ENCODE measurements at regions not wholly inside any gene's neighbourhood (a gene's known extent, or its start where the extent isn't known, plus 50 kb on each side); places are given as distances from the start of the nearest gene placed in this dataset.

DNA sequence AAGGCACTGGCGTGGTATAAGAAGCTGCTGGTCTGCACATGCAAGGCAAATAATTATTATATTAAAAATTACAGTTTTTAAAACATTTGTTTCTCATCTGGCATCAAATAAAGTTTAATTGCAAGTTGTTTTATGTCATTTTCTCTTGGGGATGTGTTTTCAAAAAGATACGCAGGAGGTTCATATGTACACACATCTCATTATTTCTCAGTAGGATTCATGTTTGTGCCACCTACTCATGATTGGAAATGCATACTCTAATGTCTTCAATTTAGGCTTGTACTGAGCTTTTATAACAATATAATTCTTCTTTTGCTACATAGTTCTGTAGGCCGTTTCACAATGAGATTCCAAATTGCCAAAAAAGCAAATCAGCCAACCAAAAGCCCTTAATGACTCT is 244.2 kb upstream of the MEF2C start (continued):
- TF ChIP-seq, protein P1, sequence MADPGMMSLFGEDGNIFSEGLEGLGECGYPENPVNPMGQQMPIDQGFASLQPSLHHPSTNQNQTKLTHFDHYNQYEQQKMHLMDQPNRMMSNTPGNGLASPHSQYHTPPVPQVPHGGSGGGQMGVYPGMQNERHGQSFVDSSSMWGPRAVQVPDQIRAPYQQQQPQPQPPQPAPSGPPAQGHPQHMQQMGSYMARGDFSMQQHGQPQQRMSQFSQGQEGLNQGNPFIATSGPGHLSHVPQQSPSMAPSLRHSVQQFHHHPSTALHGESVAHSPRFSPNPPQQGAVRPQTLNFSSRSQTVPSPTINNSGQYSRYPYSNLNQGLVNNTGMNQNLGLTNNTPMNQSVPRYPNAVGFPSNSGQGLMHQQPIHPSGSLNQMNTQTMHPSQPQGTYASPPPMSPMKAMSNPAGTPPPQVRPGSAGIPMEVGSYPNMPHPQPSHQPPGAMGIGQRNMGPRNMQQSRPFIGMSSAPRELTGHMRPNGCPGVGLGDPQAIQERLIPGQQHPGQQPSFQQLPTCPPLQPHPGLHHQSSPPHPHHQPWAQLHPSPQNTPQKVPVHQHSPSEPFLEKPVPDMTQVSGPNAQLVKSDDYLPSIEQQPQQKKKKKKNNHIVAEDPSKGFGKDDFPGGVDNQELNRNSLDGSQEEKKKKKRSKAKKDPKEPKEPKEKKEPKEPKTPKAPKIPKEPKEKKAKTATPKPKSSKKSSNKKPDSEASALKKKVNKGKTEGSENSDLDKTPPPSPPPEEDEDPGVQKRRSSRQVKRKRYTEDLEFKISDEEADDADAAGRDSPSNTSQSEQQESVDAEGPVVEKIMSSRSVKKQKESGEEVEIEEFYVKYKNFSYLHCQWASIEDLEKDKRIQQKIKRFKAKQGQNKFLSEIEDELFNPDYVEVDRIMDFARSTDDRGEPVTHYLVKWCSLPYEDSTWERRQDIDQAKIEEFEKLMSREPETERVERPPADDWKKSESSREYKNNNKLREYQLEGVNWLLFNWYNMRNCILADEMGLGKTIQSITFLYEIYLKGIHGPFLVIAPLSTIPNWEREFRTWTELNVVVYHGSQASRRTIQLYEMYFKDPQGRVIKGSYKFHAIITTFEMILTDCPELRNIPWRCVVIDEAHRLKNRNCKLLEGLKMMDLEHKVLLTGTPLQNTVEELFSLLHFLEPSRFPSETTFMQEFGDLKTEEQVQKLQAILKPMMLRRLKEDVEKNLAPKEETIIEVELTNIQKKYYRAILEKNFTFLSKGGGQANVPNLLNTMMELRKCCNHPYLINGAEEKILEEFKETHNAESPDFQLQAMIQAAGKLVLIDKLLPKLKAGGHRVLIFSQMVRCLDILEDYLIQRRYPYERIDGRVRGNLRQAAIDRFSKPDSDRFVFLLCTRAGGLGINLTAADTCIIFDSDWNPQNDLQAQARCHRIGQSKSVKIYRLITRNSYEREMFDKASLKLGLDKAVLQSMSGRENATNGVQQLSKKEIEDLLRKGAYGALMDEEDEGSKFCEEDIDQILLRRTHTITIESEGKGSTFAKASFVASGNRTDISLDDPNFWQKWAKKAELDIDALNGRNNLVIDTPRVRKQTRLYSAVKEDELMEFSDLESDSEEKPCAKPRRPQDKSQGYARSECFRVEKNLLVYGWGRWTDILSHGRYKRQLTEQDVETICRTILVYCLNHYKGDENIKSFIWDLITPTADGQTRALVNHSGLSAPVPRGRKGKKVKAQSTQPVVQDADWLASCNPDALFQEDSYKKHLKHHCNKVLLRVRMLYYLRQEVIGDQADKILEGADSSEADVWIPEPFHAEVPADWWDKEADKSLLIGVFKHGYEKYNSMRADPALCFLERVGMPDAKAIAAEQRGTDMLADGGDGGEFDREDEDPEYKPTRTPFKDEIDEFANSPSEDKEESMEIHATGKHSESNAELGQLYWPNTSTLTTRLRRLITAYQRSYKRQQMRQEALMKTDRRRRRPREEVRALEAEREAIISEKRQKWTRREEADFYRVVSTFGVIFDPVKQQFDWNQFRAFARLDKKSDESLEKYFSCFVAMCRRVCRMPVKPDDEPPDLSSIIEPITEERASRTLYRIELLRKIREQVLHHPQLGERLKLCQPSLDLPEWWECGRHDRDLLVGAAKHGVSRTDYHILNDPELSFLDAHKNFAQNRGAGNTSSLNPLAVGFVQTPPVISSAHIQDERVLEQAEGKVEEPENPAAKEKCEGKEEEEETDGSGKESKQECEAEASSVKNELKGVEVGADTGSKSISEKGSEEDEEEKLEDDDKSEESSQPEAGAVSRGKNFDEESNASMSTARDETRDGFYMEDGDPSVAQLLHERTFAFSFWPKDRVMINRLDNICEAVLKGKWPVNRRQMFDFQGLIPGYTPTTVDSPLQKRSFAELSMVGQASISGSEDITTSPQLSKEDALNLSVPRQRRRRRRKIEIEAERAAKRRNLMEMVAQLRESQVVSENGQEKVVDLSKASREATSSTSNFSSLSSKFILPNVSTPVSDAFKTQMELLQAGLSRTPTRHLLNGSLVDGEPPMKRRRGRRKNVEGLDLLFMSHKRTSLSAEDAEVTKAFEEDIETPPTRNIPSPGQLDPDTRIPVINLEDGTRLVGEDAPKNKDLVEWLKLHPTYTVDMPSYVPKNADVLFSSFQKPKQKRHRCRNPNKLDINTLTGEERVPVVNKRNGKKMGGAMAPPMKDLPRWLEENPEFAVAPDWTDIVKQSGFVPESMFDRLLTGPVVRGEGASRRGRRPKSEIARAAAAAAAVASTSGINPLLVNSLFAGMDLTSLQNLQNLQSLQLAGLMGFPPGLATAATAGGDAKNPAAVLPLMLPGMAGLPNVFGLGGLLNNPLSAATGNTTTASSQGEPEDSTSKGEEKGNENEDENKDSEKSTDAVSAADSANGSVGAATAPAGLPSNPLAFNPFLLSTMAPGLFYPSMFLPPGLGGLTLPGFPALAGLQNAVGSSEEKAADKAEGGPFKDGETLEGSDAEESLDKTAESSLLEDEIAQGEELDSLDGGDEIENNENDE (IDR thresholded peaks at IDR 0.05; ENCODE audit: insufficient replicate concordance, low read length) = no peak
- TF ChIP-seq, protein P2, sequence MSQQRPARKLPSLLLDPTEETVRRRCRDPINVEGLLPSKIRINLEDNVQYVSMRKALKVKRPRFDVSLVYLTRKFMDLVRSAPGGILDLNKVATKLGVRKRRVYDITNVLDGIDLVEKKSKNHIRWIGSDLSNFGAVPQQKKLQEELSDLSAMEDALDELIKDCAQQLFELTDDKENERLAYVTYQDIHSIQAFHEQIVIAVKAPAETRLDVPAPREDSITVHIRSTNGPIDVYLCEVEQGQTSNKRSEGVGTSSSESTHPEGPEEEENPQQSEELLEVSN (IDR thresholded peaks at IDR 0.05) = no peak
- no peak for TF ChIP-seq HDAC6 (IDR thresholded peaks at IDR 0.05; ENCODE audit: low read depth, low read length)
- no peak for TF ChIP-seq POU5F1 (IDR thresholded peaks at IDR 0.05; ENCODE audit: low read depth, low read length)
- TF ChIP-seq RFX5 (IDR thresholded peaks at IDR 0.05; ENCODE audit: borderline replicate concordance, low read depth, low read length) = no peak
- TF ChIP-seq ZNF274 (IDR thresholded peaks at IDR 0.05; ENCODE audit: borderline replicate concordance, extremely low read depth, low read length) = no peak
